HG03060 (cell line): ENCODE measurements at regions not wholly inside any gene's neighbourhood (a gene's known extent, or its start where the extent isn't known, plus 50 kb on each side); places are given as distances from the start of the nearest gene placed in this dataset.

Experiments
- ATAC-seq: cut with Tn5 transposase; IDR thresholded peaks from one replicate; pipeline ENCODE4 v1.9.1; 2021; ENCODE audit warnings: low read depth, moderate number of reproducible peaks; ENCODE audit not compliant: unreplicated experiment

GRCh38 chr13:72458701-72459100, 268.7 kb downstream of the MZT1 start:
- peak; percentile 48 for ATAC-seq

GRCh38 chr13:72457151-72457550, 270.3 kb downstream of the MZT1 start:
- no peak for ATAC-seq

- ATAC-seq = no peak
These were observed 270.9 kb downstream of the MZT1 start for GRCh38 chr13:72456486-72456885.

- ATAC-seq = no peak
These were observed 274.3 kb downstream of the MZT1 start for GRCh38 chr13:72453161-72453560.

- no peak for ATAC-seq
These were observed 279.3 kb downstream of the MZT1 start for GRCh38 chr13:72448082-72448481.

GRCh38 chr13:72444999-72445398, 282.4 kb downstream of the MZT1 start:
- no peak for ATAC-seq

- ATAC-seq = no peak
These were observed 290.0 kb downstream of the MZT1 start for GRCh38 chr13:72437458-72437857.

GRCh38 chr13:72435251-72435650, 292.2 kb downstream of the MZT1 start:
- ATAC-seq = no peak

- no peak for ATAC-seq
These were observed 295.3 kb downstream of the MZT1 start for GRCh38 chr13:72431981-72432682.

- ATAC-seq = no peak
These were observed 296.5 kb downstream of the MZT1 start for GRCh38 chr13:72430923-72431322.

GRCh38 chr13:72427757-72428528, 299.5 kb downstream of the MZT1 start:
- ATAC-seq = no peak

- ATAC-seq = no peak
These were observed 303.4 kb downstream of the MZT1 start for GRCh38 chr13:72424059-72424458.

- no peak for ATAC-seq
These were observed 311.6 kb downstream of the MZT1 start for GRCh38 chr13:72415817-72416216.

GRCh38 chr13:72412481-72412880, 314.9 kb downstream of the MZT1 start:
- no peak for ATAC-seq

- no peak for ATAC-seq
These were observed 322.0 kb downstream of the MZT1 start for GRCh38 chr13:72405441-72405840.

- ATAC-seq = no peak
These were observed 323.9 kb downstream of the MZT1 start for GRCh38 chr13:72403396-72404010.

- ATAC-seq = no peak
These were observed 326.6 kb downstream of the MZT1 start for GRCh38 chr13:72400856-72401255.

GRCh38 chr13:72399351-72399750, 328.1 kb downstream of the MZT1 start:
- ATAC-seq = no peak

- ATAC-seq = no peak
These were observed 330.2 kb downstream of the MZT1 start for GRCh38 chr13:72397265-72397664.

- ATAC-seq = no peak
These were observed 336.5 kb downstream of the MZT1 start for GRCh38 chr13:72390909-72391308.

- no peak for ATAC-seq
These were observed 341.2 kb downstream of the MZT1 start for GRCh38 chr13:72386138-72386684.
